ENCODE measurements at regions not wholly inside any gene's neighbourhood (a gene's known extent, or its start where the extent isn't known, plus 50 kb on each side); places are given as distances from the start of the nearest gene placed in this dataset.

- no peak overlapping the region for H3K4me3 ChIP-seq (ENCODE audit: low read length)
- no peak for TF ChIP-seq CTCF (conservative IDR thresholded peaks at IDR 0.05; ENCODE audit: low read length)
- DNase-seq (ENCODE audit: low read depth): no peak
Measured at GRCh38 chr3:88668180-88668579, 439.2 kb upstream of the EPHA3 start.

GRCh38 chr3:88671573-88671972 is 435.8 kb upstream of the EPHA3 start:
- DNase-seq (ENCODE audit: low read depth): no peak
- no peak for TF ChIP-seq CTCF (conservative IDR thresholded peaks at IDR 0.05; ENCODE audit: low read length)
- no peak overlapping the region for H3K4me3 ChIP-seq (ENCODE audit: low read length)

- DNase-seq (ENCODE audit: low read depth): no peak
Measured at GRCh38 chr3:88677298-88677697, 430.1 kb upstream of the EPHA3 start.

GRCh38 chr3:88678747-88679146 is 428.7 kb upstream of the EPHA3 start:
- TF ChIP-seq CTCF (conservative IDR thresholded peaks at IDR 0.05; ENCODE audit: low read length): no peak
- H3K4me3 ChIP-seq (ENCODE audit: low read length): no peak overlapping the region
- no peak for DNase-seq (ENCODE audit: low read depth)

More at GRCh38 chr3:88677298-88677697, 430.1 kb upstream of the EPHA3 start:
- no peak overlapping the region for H3K4me3 ChIP-seq (ENCODE audit: low read length)
- TF ChIP-seq CTCF (conservative IDR thresholded peaks at IDR 0.05; ENCODE audit: low read length): no peak

- no peak for TF ChIP-seq CTCF (conservative IDR thresholded peaks at IDR 0.05; ENCODE audit: low read length)
- no peak overlapping the region for H3K4me3 ChIP-seq (ENCODE audit: low read length)
- DNase-seq (ENCODE audit: low read depth): no peak
Measured at GRCh38 chr3:88690287-88690686, 417.1 kb upstream of the EPHA3 start.

GRCh38 chr3:88691081-88691480 is 416.3 kb upstream of the EPHA3 start:
- H3K4me3 ChIP-seq (ENCODE audit: low read length): no peak overlapping the region
- no peak for TF ChIP-seq CTCF (conservative IDR thresholded peaks at IDR 0.05; ENCODE audit: low read length)
- no peak for DNase-seq (ENCODE audit: low read depth)

- no peak overlapping the region for H3K4me3 ChIP-seq (ENCODE audit: low read length)
- no peak for TF ChIP-seq CTCF (conservative IDR thresholded peaks at IDR 0.05; ENCODE audit: low read length)
- no peak for DNase-seq (ENCODE audit: low read depth)
Measured at GRCh38 chr3:88703501-88704059, 403.8 kb upstream of the EPHA3 start.

All from AG10803 (cell line).